Hepatocyte (in vitro differentiated cells): ENCODE measurements at regions not wholly inside any gene's neighbourhood (a gene's known extent, or its start where the extent isn't known, plus 50 kb on each side); places are given as distances from the start of the nearest gene placed in this dataset.

Experiments used
- DNase-seq: peaks from one replicate; pipeline ENCODE4 v3.0.0-alpha.2; 2016; ENCODE audit warnings: low spot score
- H2AFZ ChIP-seq: fragments of 200-600 bp; sonication (generic); 2 replicates; pipeline ENCODE4 v1.6.0; 2016; ENCODE audit warnings: antibody characterized with exemption, mild to moderate bottlenecking
- H3K27ac ChIP-seq: fragments of 200-600 bp; sonication (generic); 2 replicates; pipeline ENCODE4 v1.5.1; 2016; ENCODE audit warnings: mild to moderate bottlenecking
- H3K27me3 ChIP-seq: fragments of 200-600 bp; sonication (generic); 2 replicates; pipeline ENCODE4 v1.6.1; 2016
- H3K36me3 ChIP-seq: fragments of 200-600 bp; sonication (generic); replicated peaks from 2 replicates; pipeline ENCODE4 v1.5.1; 2016; ENCODE audit warnings: low read depth; ENCODE audit not compliant: insufficient read depth
- H3K4me1 ChIP-seq: fragments of 200-600 bp; sonication (generic); 2 replicates; pipeline ENCODE4 v1.5.1; 2016; ENCODE audit warnings: mild to moderate bottlenecking, moderate library complexity; ENCODE audit not compliant: insufficient read depth
- H3K4me2 ChIP-seq: fragments of 200-600 bp; sonication (generic); 2 replicates; pipeline ENCODE4 v1.6.0; 2016
- H3K4me3 ChIP-seq: fragments of 200-600 bp; sonication (generic); 2 replicates; pipeline ENCODE4 v1.5.1; 2016; ENCODE audit warnings: mild to moderate bottlenecking
- H3K79me2 ChIP-seq: fragments of 200-600 bp; sonication (generic); 2 replicates; pipeline ENCODE4 v1.6.0; 2017; ENCODE audit warnings: mild to moderate bottlenecking
- H3K9me2 ChIP-seq: fragments of 200-600 bp; sonication (generic); replicated peaks from 2 replicates; pipeline ENCODE4 v1.6.0; 2017; ENCODE audit warnings: mild to moderate bottlenecking; ENCODE audit not compliant: insufficient read depth
- H3K9me3 ChIP-seq: fragments of 200-600 bp; sonication (generic); 2 replicates; pipeline ENCODE4 v1.5.1; 2016; ENCODE audit warnings: low read depth, mild to moderate bottlenecking
- H4K20me1 ChIP-seq: fragments of 200-600 bp; sonication (generic); 2 replicates; pipeline ENCODE4 v1.6.0; 2016; ENCODE audit warnings: mild to moderate bottlenecking; ENCODE audit not compliant: insufficient read depth, poor library complexity, severe bottlenecking
- CTCF ChIP-seq: fragments of 200-600 bp; sonication (generic); IDR thresholded peaks from 2 replicates; pipeline ENCODE4 v1.5.1; 2016; ENCODE audit warnings: antibody characterized with exemption, mild to moderate bottlenecking; ENCODE audit not compliant: poor library complexity
- EZH2 ChIP-seq: fragments of 200-600 bp; sonication (generic); IDR thresholded peaks from 2 replicates; pipeline ENCODE4 v1.6.1; 2016; ENCODE audit warnings: antibody characterized with exemption, mild to moderate bottlenecking, borderline replicate concordance
- EZH2phosphoT487 ChIP-seq: fragments of 200-600 bp; sonication (generic); IDR thresholded peaks from one replicate; pipeline ENCODE4 v1.6.1; 2018; ENCODE audit warnings: antibody characterized with exemption, mild to moderate bottlenecking, low read depth, moderate library complexity; ENCODE audit not compliant: unreplicated experiment, severe bottlenecking
- WGBS: methylation state at CpG from one replicate; pipeline ENCODE4 v1.1.6; 2016; ENCODE audit warnings: low lambda C conversion rate; ENCODE audit errors: missing lambda C conversion rate; 5-methylcytosine and 5-hydroxymethylcytosine counted together

- no peak overlapping the region for H3K4me2 ChIP-seq
- no peaks in the 10 kb centered on the region for H3K27me3 ChIP-seq
- no peaks in the 10 kb centered on the region for H3K36me3 ChIP-seq
- DNase-seq = no peak
- no peak overlapping the region for H3K27ac ChIP-seq
- H4K20me1 ChIP-seq = no peaks in the 10 kb centered on the region
- H3K9me2 ChIP-seq = no peaks in the 10 kb centered on the region
- H3K4me1 ChIP-seq = no peaks in the 10 kb centered on the region
- no peak overlapping the region for H3K4me3 ChIP-seq
- TF ChIP-seq EZH2 (no peak), CTCF (no peak), EZH2phosphoT487 (no peak)
- no peaks in the 10 kb centered on the region for H3K9me3 ChIP-seq
- WGBS = 91% methylated on average over 7 of the region's 7 CpGs
- H3K79me2 ChIP-seq = no peaks in the 10 kb centered on the region
- no peak overlapping the region for H2AFZ ChIP-seq
Measured at GRCh38 chr2:15790838-15791237, 149.5 kb upstream of the MYCN start.

DNA sequence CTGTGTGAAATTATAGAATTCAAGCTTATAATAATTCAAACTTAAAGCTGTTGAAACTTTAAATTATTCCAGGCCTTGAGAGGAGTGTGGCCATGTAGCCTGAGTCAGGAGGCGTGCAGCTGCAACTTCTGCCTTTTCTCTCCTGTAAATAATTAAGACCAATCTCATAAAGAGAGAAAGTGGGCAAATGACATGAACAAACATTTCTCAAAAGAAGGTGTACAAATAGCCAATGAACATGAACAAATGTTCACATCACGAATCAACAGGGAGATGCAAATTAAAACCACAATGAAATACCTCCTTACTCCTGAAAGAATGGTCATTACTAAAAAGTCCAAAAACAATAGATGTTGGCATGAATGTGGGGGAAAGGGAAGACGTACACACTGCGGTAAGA lies 149.1 kb upstream of the MYCN start:
- Histone ChIP-seq H3K27ac (no peak overlapping the region), H3K79me2 (no peaks in the 10 kb centered on the region), H3K4me2 (no peak overlapping the region), H3K9me2 (no peaks in the 10 kb centered on the region), H3K4me1 (no peaks in the 10 kb centered on the region), H3K36me3 (no peaks in the 10 kb centered on the region), H3K4me3 (no peak overlapping the region), H3K9me3 (no peaks in the 10 kb centered on the region), H3K27me3 (no peaks in the 10 kb centered on the region), H4K20me1 (no peaks in the 10 kb centered on the region), H2AFZ (no peak overlapping the region)
- DNase-seq = no peak
- TF ChIP-seq EZH2phosphoT487 (no peak), CTCF (no peak), EZH2 (no peak)
- WGBS = 95% methylated on average over 4 of the region's 4 CpGs

DNA sequence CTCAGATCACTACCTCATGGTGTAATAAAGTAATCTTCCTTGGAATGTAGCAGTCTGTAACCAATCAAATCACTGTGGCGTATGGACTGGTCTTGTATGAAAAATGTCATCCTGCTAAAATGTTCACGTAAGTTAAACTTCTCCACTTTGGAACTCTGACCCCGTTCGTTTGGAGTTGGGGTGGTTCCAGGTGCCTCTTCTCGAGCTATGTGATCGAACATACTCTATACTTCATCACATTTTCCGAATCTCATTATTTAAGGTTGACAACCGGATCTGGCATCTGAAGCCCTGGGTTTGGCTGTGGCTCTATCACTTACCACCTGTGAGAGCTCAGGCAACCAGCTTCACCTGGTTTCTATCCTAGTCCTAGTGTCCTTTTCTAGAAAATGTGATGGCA lies 148.0 kb upstream of the MYCN start:
- WGBS = 90% methylated on average over 8 of the region's 8 CpGs
- no peak overlapping the region for H3K4me3 ChIP-seq
- H3K4me2 ChIP-seq = no peak overlapping the region
- no peak for DNase-seq
- H3K9me2 ChIP-seq = no peaks in the 10 kb centered on the region
- H3K27ac ChIP-seq = no peak overlapping the region
- H3K79me2 ChIP-seq = no peaks in the 10 kb centered on the region
- no peaks in the 10 kb centered on the region for H4K20me1 ChIP-seq
- H3K36me3 ChIP-seq = no peaks in the 10 kb centered on the region
- TF ChIP-seq CTCF (no peak), EZH2 (no peak), EZH2phosphoT487 (no peak)
- H3K9me3 ChIP-seq = no peaks in the 10 kb centered on the region
- no peaks in the 10 kb centered on the region for H3K27me3 ChIP-seq
- H2AFZ ChIP-seq = no peak overlapping the region
- H3K4me1 ChIP-seq = no peaks in the 10 kb centered on the region
